ENCODE measurements at regions not wholly inside any gene's neighbourhood (a gene's known extent, or its start where the extent isn't known, plus 50 kb on each side); places are given as distances from the start of the nearest gene placed in this dataset.
"Not testable (repeated sequence)": the region's sequence is repeated elsewhere in the genome, so short reads cannot be mapped to it uniquely, and the experiment has no call there.

- intact Hi-C loops (cut with DNase I, micrococcal nuclease), result no loop called here
- H3K27me3 Mint-ChIP-seq, result no peaks in the 10 kb centered on the region
- no peaks in the 10 kb centered on the region for H3K4me1 Mint-ChIP-seq
- ChIA-PET POLR2A (no interaction called here), CTCF (no interaction called here)
- H3K9me3 Mint-ChIP-seq (ENCODE audit: low read depth), result peaks cover 17% of the 10 kb centered on the region
- no peak overlapping the region for H3K4me3 Mint-ChIP-seq
- no peak for DNase-seq
- H3K27ac Mint-ChIP-seq, result no peak overlapping the region
- H3K36me3 Mint-ChIP-seq (ENCODE audit: low read depth), result no peaks in the 10 kb centered on the region
- no peak for ATAC-seq
Measured at GRCh38 chr5:27473307-27474046, 435.1 kb upstream of the CDH9 start.

- no peak for DNase-seq
- ChIA-PET POLR2A (no interaction called here), CTCF (no interaction called here)
- Mint-ChIP-seq H3K27ac (no peak overlapping the region), H3K9me3 (ENCODE audit: low read depth) (peaks cover 18% of the 10 kb centered on the region), H3K27me3 (no peaks in the 10 kb centered on the region), H3K36me3 (ENCODE audit: low read depth) (no peaks in the 10 kb centered on the region), H3K4me3 (no peak overlapping the region), H3K4me1 (no peaks in the 10 kb centered on the region)
- intact Hi-C loops (cut with DNase I, micrococcal nuclease), result no loop called here
- ATAC-seq, result no peak
Measured at GRCh38 chr5:27472871-27473270, 434.5 kb upstream of the CDH9 start.

GRCh38 chr5:27472000-27472763, 433.8 kb upstream of the CDH9 start:
- DNase-seq (peak; percentile 7), ATAC-seq (no peak)
- CTCF ChIA-PET, result no interaction called here
- intact Hi-C loops (cut with DNase I, micrococcal nuclease), result no loop called here
- POLR2A ChIA-PET, result no interaction called here
- Mint-ChIP-seq H3K27ac (no peak overlapping the region), H3K4me1 (no peaks in the 10 kb centered on the region), H3K9me3 (ENCODE audit: low read depth) (peaks cover 18% of the 10 kb centered on the region), H3K4me3 (no peak overlapping the region), H3K27me3 (no peaks in the 10 kb centered on the region), H3K36me3 (ENCODE audit: low read depth) (no peaks in the 10 kb centered on the region)

GRCh38 chr5:27466959-27467358, 428.6 kb upstream of the CDH9 start:
- no peaks in the 10 kb centered on the region for H3K27me3 Mint-ChIP-seq
- H3K4me3 Mint-ChIP-seq, result no peak overlapping the region
- no peak overlapping the region for H3K27ac Mint-ChIP-seq
- no peak for DNase-seq
- no peaks in the 10 kb centered on the region for H3K36me3 Mint-ChIP-seq (ENCODE audit: low read depth)
- ChIA-PET POLR2A (no interaction called here), CTCF (no interaction called here)
- ATAC-seq, result no peak
- H3K9me3 Mint-ChIP-seq (ENCODE audit: low read depth), result peaks cover 14% of the 10 kb centered on the region
- no peaks in the 10 kb centered on the region for H3K4me1 Mint-ChIP-seq
- intact Hi-C loops (cut with DNase I, micrococcal nuclease), result no loop called here

- Mint-ChIP-seq H3K4me1 (no peaks in the 10 kb centered on the region), H3K4me3 (no peak overlapping the region), H3K27ac (no peak overlapping the region), H3K36me3 (ENCODE audit: low read depth) (no peaks in the 10 kb centered on the region), H3K27me3 (no peaks in the 10 kb centered on the region), H3K9me3 (ENCODE audit: low read depth) (peaks cover 14% of the 10 kb centered on the region)
- ChIA-PET CTCF (no interaction called here), POLR2A (no interaction called here)
- DNase-seq, result no peak
- no peak for ATAC-seq
- intact Hi-C loops (cut with DNase I, micrococcal nuclease), result no loop called here
Measured at GRCh38 chr5:27465140-27465539, 426.8 kb upstream of the CDH9 start.

- no peaks in the 10 kb centered on the region for H3K36me3 Mint-ChIP-seq (ENCODE audit: low read depth)
- ChIA-PET POLR2A (no interaction called here), CTCF (no interaction called here)
- H3K4me3 Mint-ChIP-seq, result no peak overlapping the region
- intact Hi-C loops (cut with DNase I, micrococcal nuclease), result no loop called here
- no peaks in the 10 kb centered on the region for H3K27me3 Mint-ChIP-seq
- no peak for DNase-seq
- ATAC-seq, result no peak
- peaks cover 14% of the 10 kb centered on the region for H3K9me3 Mint-ChIP-seq (ENCODE audit: low read depth)
- no peaks in the 10 kb centered on the region for H3K4me1 Mint-ChIP-seq
- H3K27ac Mint-ChIP-seq, result no peak overlapping the region
Measured at GRCh38 chr5:27463446-27464149, 425.2 kb upstream of the CDH9 start.

- Mint-ChIP-seq H3K4me3 (no peak overlapping the region), H3K9me3 (ENCODE audit: low read depth) (peaks cover 11% of the 10 kb centered on the region), H3K4me1 (no peaks in the 10 kb centered on the region), H3K36me3 (ENCODE audit: low read depth) (no peaks in the 10 kb centered on the region), H3K27me3 (no peaks in the 10 kb centered on the region), H3K27ac (no peak overlapping the region)
- DNase-seq, result no peak
- ChIA-PET CTCF (no interaction called here), POLR2A (no interaction called here)
- intact Hi-C loops (cut with DNase I, micrococcal nuclease), result no loop called here
- no peak for ATAC-seq
Measured at GRCh38 chr5:27462936-27463335, 424.6 kb upstream of the CDH9 start.

- ChIA-PET CTCF (no interaction called here), POLR2A (no interaction called here)
- Mint-ChIP-seq H3K27me3 (no peaks in the 10 kb centered on the region), H3K36me3 (ENCODE audit: low read depth) (no peaks in the 10 kb centered on the region), H3K9me3 (ENCODE audit: low read depth) (peaks cover 1% of the 10 kb centered on the region), H3K4me3 (no peak overlapping the region), H3K27ac (no peak overlapping the region), H3K4me1 (no peaks in the 10 kb centered on the region)
- intact Hi-C loops (cut with DNase I, micrococcal nuclease), result no loop called here
- ATAC-seq (no peak), DNase-seq (no peak)
Measured at GRCh38 chr5:27458287-27458686, 419.9 kb upstream of the CDH9 start.

GRCh38 chr5:27451377-27451776, 413.0 kb upstream of the CDH9 start:
- no peak overlapping the region for H3K4me3 Mint-ChIP-seq
- H3K9me3 Mint-ChIP-seq (ENCODE audit: low read depth), result peaks cover 15% of the 10 kb centered on the region
- no peaks in the 10 kb centered on the region for H3K27me3 Mint-ChIP-seq
- no peak overlapping the region for H3K27ac Mint-ChIP-seq
- no peaks in the 10 kb centered on the region for H3K36me3 Mint-ChIP-seq (ENCODE audit: low read depth)
- ATAC-seq (no peak), DNase-seq (no peak)
- H3K4me1 Mint-ChIP-seq, result no peaks in the 10 kb centered on the region
- ChIA-PET POLR2A (no interaction called here), CTCF (no interaction called here)
- intact Hi-C loops (cut with DNase I, micrococcal nuclease), result no loop called here

GRCh38 chr5:27450607-27451006, 412.2 kb upstream of the CDH9 start:
- intact Hi-C loops (cut with DNase I, micrococcal nuclease), result no loop called here
- ATAC-seq, result no peak

GRCh38 chr5:27439383-27439782, 401.0 kb upstream of the CDH9 start:
- DNase-seq; intact Hi-C loops (cut with DNase I, micrococcal nuclease); H3K4me3 Mint-ChIP-seq; CTCF ChIA-PET; H3K27ac Mint-ChIP-seq; H3K36me3 Mint-ChIP-seq (ENCODE audit: low read depth); POLR2A ChIA-PET; H3K27me3 Mint-ChIP-seq; H3K4me1 Mint-ChIP-seq; ATAC-seq: not testable (repeated sequence)
- peaks cover 11% of the 10 kb centered on the region for H3K9me3 Mint-ChIP-seq (ENCODE audit: low read depth)

More at GRCh38 chr5:27450607-27451006, 412.2 kb upstream of the CDH9 start:
- Mint-ChIP-seq H3K36me3 (ENCODE audit: low read depth) (no peaks in the 10 kb centered on the region), H3K27ac (no peak overlapping the region), H3K9me3 (ENCODE audit: low read depth) (peaks cover 15% of the 10 kb centered on the region), H3K4me3 (no peak overlapping the region), H3K27me3 (no peaks in the 10 kb centered on the region), H3K4me1 (no peaks in the 10 kb centered on the region)
- ChIA-PET POLR2A (no interaction called here), CTCF (no interaction called here)
- DNase-seq, result no peak

- DNase-seq, result no peak
- ATAC-seq, result no peak
- ChIA-PET POLR2A (no interaction called here), CTCF (no interaction called here)
- H3K27me3 Mint-ChIP-seq, result no peaks in the 10 kb centered on the region
- no peaks in the 10 kb centered on the region for H3K4me1 Mint-ChIP-seq
- H3K36me3 Mint-ChIP-seq (ENCODE audit: low read depth), result no peaks in the 10 kb centered on the region
- intact Hi-C loops (cut with DNase I, micrococcal nuclease), result no loop called here
- peaks cover 21% of the 10 kb centered on the region for H3K9me3 Mint-ChIP-seq (ENCODE audit: low read depth)
- no peak overlapping the region for H3K4me3 Mint-ChIP-seq
- no peak overlapping the region for H3K27ac Mint-ChIP-seq
Measured at GRCh38 chr5:27437594-27438200, 399.3 kb upstream of the CDH9 start.

Data from activated CD4-positive, alpha-beta T cell treated with anti-CD3 and anti-CD28 coated beads for 36 hours (primary cell).